GM12875 (cell line): ENCODE measurements at regions not wholly inside any gene's neighbourhood (a gene's known extent, or its start where the extent isn't known, plus 50 kb on each side); places are given as distances from the start of the nearest gene placed in this dataset.

Experiments used
- H3K4me3 ChIP-seq: one replicate; pipeline ENCODE4 v1.5.1; 2011; ENCODE audit warnings: low read depth, low read length, control low read depth
- CTCF ChIP-seq: IDR thresholded peaks from 2 replicates; pipeline ENCODE4 v1.5.1; 2011; ENCODE audit warnings: low read depth, mild to moderate bottlenecking, control low read depth, inconsistent platforms, low read length, moderate library complexity, borderline replicate concordance; ENCODE audit not compliant: insufficient read depth

DNA sequence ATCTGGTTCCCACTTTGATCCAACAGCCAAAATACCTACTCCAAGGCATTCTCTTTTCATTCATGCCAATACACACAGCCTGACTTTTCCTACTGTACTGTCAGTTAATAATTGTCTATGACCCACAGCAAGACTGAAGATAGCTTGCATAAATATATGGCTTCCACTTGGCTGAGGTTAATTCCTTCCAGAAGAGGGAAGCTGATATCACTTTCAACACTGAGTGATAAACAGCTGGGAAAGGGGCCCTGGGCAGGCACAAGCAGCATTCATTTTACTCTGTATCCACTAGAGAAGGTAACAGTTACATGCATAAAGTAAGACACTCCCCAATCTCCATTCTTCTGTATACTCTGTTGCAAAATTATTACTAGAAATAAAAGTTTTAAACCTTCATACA, 200.2 kb upstream of the UGT8 start:
- H3K4me3 ChIP-seq: no peak overlapping the region
- no peak for TF ChIP-seq CTCF

- no peak overlapping the region for H3K4me3 ChIP-seq
- no peak for TF ChIP-seq CTCF
Measured at GRCh38 chr4:114399105-114399504, 199.5 kb upstream of the UGT8 start.

GRCh38 chr4:114400531-114400930, 198.1 kb upstream of the UGT8 start:
- TF ChIP-seq CTCF: no peak

DNA sequence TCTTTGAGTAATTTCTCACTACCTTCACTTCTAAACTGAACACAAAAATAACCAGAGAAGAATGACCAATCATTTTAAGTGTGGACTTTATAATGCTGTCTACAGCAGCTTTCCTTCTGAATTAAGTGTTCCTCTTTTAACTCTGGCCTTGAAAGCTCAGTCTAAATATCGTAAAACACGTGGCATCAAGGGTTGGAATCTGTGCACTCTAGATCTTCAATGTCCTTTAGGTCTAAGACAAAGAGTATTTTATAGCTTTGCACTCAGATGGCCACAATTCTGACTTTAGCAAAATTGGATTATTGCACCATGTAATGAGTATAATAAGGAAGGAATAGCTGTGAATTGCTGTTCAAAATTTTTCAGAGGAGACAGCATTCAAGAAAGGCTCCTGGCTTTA, 197.1 kb upstream of the UGT8 start:
- no peak overlapping the region for H3K4me3 ChIP-seq
- TF ChIP-seq CTCF: no peak

More at GRCh38 chr4:114400531-114400930, 198.1 kb upstream of the UGT8 start:
- H3K4me3 ChIP-seq: no peak overlapping the region

- H3K4me3 ChIP-seq: no peak overlapping the region
- no peak for TF ChIP-seq CTCF
Measured at GRCh38 chr4:114417214-114417613, 181.4 kb upstream of the UGT8 start.

- TF ChIP-seq CTCF: no peak
Measured at GRCh38 chr4:114420069-114420468, 178.5 kb upstream of the UGT8 start.

DNA sequence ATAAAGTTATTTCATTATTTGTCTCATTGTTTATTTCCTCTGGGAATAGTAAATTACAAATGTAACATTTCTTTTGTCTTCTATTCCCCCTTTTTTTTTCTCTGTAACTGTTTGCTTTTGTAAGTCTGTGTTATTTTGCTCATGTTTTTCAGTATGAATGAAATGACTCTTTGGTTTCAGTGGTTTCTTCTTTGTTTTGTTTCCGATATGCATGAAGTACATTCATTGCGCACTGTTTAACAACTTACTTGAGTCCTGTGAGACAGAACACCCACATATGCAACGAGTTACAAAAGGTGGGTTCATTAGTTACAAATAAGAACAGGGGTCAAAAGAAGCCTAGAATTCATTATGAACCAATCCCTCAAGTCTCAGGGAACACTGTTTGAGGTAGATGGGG, 175.0 kb upstream of the UGT8 start:
- no peak overlapping the region for H3K4me3 ChIP-seq
- TF ChIP-seq CTCF: no peak

More at GRCh38 chr4:114420069-114420468, 178.5 kb upstream of the UGT8 start:
- no peak overlapping the region for H3K4me3 ChIP-seq
